Heart right ventricle (tissue), 16 donors: ENCODE measurements at regions not wholly inside any gene's neighbourhood (a gene's known extent, or its start where the extent isn't known, plus 50 kb on each side); places are given as distances from the start of the nearest gene placed in this dataset.

Experiments used
- ATAC-seq, 8 donors: fragments of 200-7000 bp; cut with Tn5 transposase; one replicate each; pipeline ENCODE4 v1.9.1; 2020; ENCODE audit warnings: mild to moderate bottlenecking in 8 of 8, moderate library complexity in 8 of 8, moderate number of reproducible peaks in 1 of 8
- DNase-seq, 2 donors: peaks; one replicate each; pipeline ENCODE4 v3.0.0-alpha.2; 2020
- H3K27ac ChIP-seq, 10 donors: fragments of 200-600 bp; sonication (generic) in 2 of 10; one replicate each; pipeline versions ENCODE4 v1.5.0 to v1.8.0; 2020 to 2022; ENCODE audit warnings: mild to moderate bottlenecking in 3 of 10
- H3K27me3 ChIP-seq, 7 donors: fragments of 200-600 bp; one replicate each; pipeline ENCODE4 v1.8.0; 2021 to 2022; ENCODE audit warnings: mild to moderate bottlenecking in 2 of 7
- H3K36me3 ChIP-seq, 9 donors: fragments of 200-600 bp; sonication (generic) in 1 of 9; one replicate each; pipeline versions ENCODE4 v1.5.0 to v1.8.0; 2020 to 2022; ENCODE audit warnings: mild to moderate bottlenecking in 2 of 9
- H3K4me1 ChIP-seq, 9 donors: fragments of 200-600 bp; sonication (generic) in 1 of 9; one replicate each; pipeline versions ENCODE4 v1.5.0 to v1.8.0; 2020 to 2022; ENCODE audit warnings: mild to moderate bottlenecking in 4 of 9
- H3K4me3 ChIP-seq, 10 donors: fragments of 200-600 bp; sonication (generic) in 2 of 10; one replicate each; pipeline versions ENCODE4 v1.5.0 to v1.8.0; 2020 to 2022; ENCODE audit warnings: mild to moderate bottlenecking in 7 of 10, moderate library complexity in 2 of 10
- H3K9me3 ChIP-seq, 11 donors: fragments of 200-600 bp in 10 of 11; sonication (generic) in 2 of 11; one replicate each; pipeline versions ENCODE4 v1.5.0 to v1.8.0; 2013 to 2022; ENCODE audit warnings: mild to moderate bottlenecking in 2 of 11, control low read depth in 1 of 11, moderate library complexity in 1 of 11
- CTCF ChIP-seq, 9 donors: fragments of 200-600 bp; sonication (generic) in 2 of 9; IDR thresholded peaks; one replicate each; pipeline versions ENCODE4 v1.5.0 to v1.8.0; 2021 to 2022; ENCODE audit warnings: antibody characterized with exemption in 9 of 9, mild to moderate bottlenecking in 5 of 9, moderate library complexity in 1 of 9
- WGBS, 2 donors: extraction: QIAGEN DNeasy Blood & Tissue Kit; methylation state at CpG; one replicate each; pipeline ENCODE4 v1.1.7; 2013; ENCODE audit warnings: inconsistent platforms in 1 of 2; 5-methylcytosine and 5-hydroxymethylcytosine counted together
- intact Hi-C, 10 donors: fragments of 100-400 bp; cut with DNase I; formaldehyde crosslinking; loops; one replicate each; pipeline versions ENCODE4 v1.11.1 to v1.14.2; 2022
- donor health status: Arrhythmogenic right ventricular cardiomyopathy.
- donor health status: ischemic (EF 13 %, LVEDD 7.1; RV severe dilation, severe dysfunction).
- donor health status: healthy with polysubstance abuse.
- donor health status: DM: no; HTN: yes; CAD: no.
- donor health status: DM: no; HTN: no; CAD: no.
- donor health status: ischemic (EF 25% LVEDD 6.9; RV normal size, moderate dysfunction).
- donor health status: ischemic (EF 25% LVEDD 5.7; RV mildly dilated, moderate dysfunction).
- donor health status: healthy.
- donor health status: DM: yes; HTN: yes; CAD: no.
- donor health status: Ischemic cardiomyopathy.
- donor health status: ischemic (EF 35%, LVEDD 5.7; RV mildly dilated, moderate dysfunction).
- donor health status: nonischemic (EF 11% LVEDD 7.7; RV severe dilation, severe dysfunction).
- donor health status: DM: yes; HTN: yes; CAD: no.
- donor health status: PGD.
- donor health status: ischemic (EF 29% LVEDD 5.4; RV normal size, mild dysfunction).
- donor health status: nonischemic (EF 23%, LVEDD 6.1; RV moderate dilation, normal function).

DNA sequence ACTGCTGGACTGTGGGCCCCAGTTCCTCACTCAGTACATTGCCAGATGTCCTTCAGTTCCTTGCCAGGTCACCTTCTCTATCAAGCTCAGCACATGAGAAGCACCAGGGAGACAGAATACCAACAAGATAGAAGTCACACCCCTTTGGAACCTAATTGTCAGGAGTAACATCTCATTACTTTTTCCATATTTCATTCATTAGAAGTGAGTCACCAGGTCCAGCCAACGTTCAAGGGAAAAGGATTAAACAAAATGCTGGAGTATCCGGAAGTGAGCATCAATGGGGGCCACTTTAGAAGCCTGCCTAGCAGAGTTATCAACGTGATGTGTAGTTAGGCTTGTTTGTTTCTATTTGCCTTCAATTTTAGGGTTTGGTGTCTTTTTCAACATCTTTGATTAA, 569.3 kb downstream of the MIAT start:
- no peak for TF ChIP-seq CTCF (IDR thresholded peaks at IDR 0.05)
- no peak for ATAC-seq
- intact Hi-C loops: no loop called here

GRCh38 chr22:27228771-27229170, 571.4 kb downstream of the MIAT start:
- H3K27ac ChIP-seq: no peak overlapping the region
- 73 to 85% methylated on average over 2 of the region's 2 CpGs for WGBS, 2 donors
- H3K27me3 ChIP-seq: peaks cover 0 to 52% (median 9%) of the 10 kb centered on the region in 7 donors
- no peaks in the 10 kb centered on the region for H3K36me3 ChIP-seq
- no peak for ATAC-seq
- intact Hi-C loops: no loop called here
- TF ChIP-seq CTCF (IDR thresholded peaks at IDR 0.05): no peak
- peaks cover 0 to 7% (median 0%) of the 10 kb centered on the region in 9 donors for H3K4me1 ChIP-seq
- no peak for DNase-seq
- peaks cover 0 to 12% (median 0%) of the 10 kb centered on the region in 11 donors for H3K9me3 ChIP-seq
- no peak overlapping the region for H3K4me3 ChIP-seq

More for the DNA sequence above, 569.3 kb downstream of the MIAT start:
- H3K36me3 ChIP-seq: no peaks in the 10 kb centered on the region
- no peak overlapping the region for H3K27ac ChIP-seq
- H3K4me3 ChIP-seq: no peak overlapping the region
- peaks cover 0 to 8% (median 0%) of the 10 kb centered on the region in 9 donors for H3K4me1 ChIP-seq
- WGBS, 2 donors: 71 to 76% methylated on average over 3 of the region's 3 CpGs
- peaks cover 0 to 40% (median 3%) of the 10 kb centered on the region in 7 donors for H3K27me3 ChIP-seq
- H3K9me3 ChIP-seq: peaks cover 0 to 29% (median 9%) of the 10 kb centered on the region in 11 donors
- DNase-seq: no peak

DNA sequence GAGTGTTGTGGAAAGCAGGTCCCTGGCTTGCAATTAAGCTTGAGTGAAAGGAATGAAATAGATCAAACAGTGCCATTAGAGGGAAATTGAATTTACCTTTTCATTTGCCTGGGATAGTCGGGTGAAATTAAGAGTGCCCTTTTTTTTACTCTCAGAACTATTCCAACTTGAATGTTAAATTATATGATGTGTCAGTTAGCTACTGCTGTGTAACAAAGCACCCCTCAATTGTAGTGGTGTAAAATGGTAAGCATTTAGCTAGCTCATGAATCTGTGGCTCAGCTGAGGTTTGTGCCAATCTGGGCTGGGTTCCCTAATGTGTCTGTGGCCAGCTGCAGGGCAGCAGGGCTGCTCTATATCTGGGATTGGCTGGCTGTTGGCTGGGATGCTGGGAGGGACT, 571.4 kb downstream of the MN1 start:
- H3K36me3 ChIP-seq: no peaks in the 10 kb centered on the region
- TF ChIP-seq CTCF (IDR thresholded peaks at IDR 0.05): no peak
- WGBS, 2 donors: 90 to 94% methylated on average over 1 of the region's 1 CpG
- peaks cover 0 to 12% (median 0%) of the 10 kb centered on the region in 11 donors for H3K9me3 ChIP-seq
- DNase-seq (no peak), ATAC-seq (no peak)
- H3K27me3 ChIP-seq: peaks cover 0 to 56% (median 9%) of the 10 kb centered on the region in 7 donors
- intact Hi-C loops: loop anchor here in 1 of 10 donors (10.0 kb wide), 1 partner anchor 205 kb away; no protein-coding TSS in a partner anchor
- H3K4me3 ChIP-seq: no peak overlapping the region
- H3K4me1 ChIP-seq: no peaks in the 10 kb centered on the region
- no peak overlapping the region for H3K27ac ChIP-seq

DNA sequence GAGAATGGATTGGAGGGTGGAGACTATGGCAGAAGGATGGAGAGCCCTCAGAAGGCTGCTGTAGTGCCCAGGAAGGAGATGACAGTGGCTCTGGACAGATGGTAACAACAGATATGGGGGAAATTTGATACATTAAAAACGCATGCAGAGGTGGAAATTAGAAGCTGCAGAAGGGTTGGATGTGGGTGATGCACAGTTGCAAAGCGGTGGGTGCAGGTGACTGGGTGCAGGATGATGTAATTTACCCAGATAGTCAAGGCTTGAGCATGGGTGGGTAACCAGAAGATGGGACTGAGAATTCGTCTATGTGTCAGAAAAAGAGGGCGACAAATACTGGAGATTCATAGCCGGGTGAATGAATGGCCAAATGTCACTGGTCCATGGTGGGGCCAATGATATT, 570.3 kb downstream of the MN1 start:
- Histone ChIP-seq H3K27me3 (peaks cover 0 to 56% (median 9%) of the 10 kb centered on the region in 7 donors), H3K4me1 (no peaks in the 10 kb centered on the region), H3K9me3 (peaks cover 0 to 12% (median 0%) of the 10 kb centered on the region in 11 donors), H3K36me3 (no peaks in the 10 kb centered on the region), H3K27ac (no peak overlapping the region), H3K4me3 (no peak overlapping the region)
- intact Hi-C loops: loop anchor here in 1 of 10 donors (10.0 kb wide), 1 partner anchor 204 kb away; no protein-coding TSS in a partner anchor
- no peak for TF ChIP-seq CTCF (IDR thresholded peaks at IDR 0.05)
- DNase-seq (no peak), ATAC-seq (no peak)
- WGBS, 2 donors: 86 to 91% methylated on average over 5 of the region's 5 CpGs
